Right lobe of liver (tissue), 6 donors: ENCODE measurements at regions not wholly inside any gene's neighbourhood (a gene's known extent, or its start where the extent isn't known, plus 50 kb on each side); places are given as distances from the start of the nearest gene placed in this dataset.
"Not testable (repeated sequence)": the region's sequence is repeated elsewhere in the genome, so short reads cannot be mapped to it uniquely, and the experiment has no call there.

Experiments
- ATAC-seq, 4 donors: fragments of 200-7000 bp; cut with Tn5 transposase; one replicate each; pipeline ENCODE4 v1.9.1; 2020; ENCODE audit warnings: mild to moderate bottlenecking in 4 of 4, moderate library complexity in 4 of 4
- DNase-seq, 3 donors: peaks; one replicate each; pipeline ENCODE4 v3.0.0-alpha.2; 2020
- H3K27ac ChIP-seq, 3 donors: fragments of 200-600 bp; one replicate each; pipeline ENCODE4 v1.8.0; 2022
- H3K27me3 ChIP-seq, 2 donors: fragments of 200-600 bp; one replicate each; pipeline ENCODE4 v1.8.0; 2022
- H3K36me3 ChIP-seq, 4 donors: fragments of 200-600 bp; sonication (generic) in 1 of 4; one replicate each; pipeline versions ENCODE4 v1.5.1 to v1.8.0; 2017 to 2022; ENCODE audit warnings: control low read depth in 1 of 4
- H3K4me1 ChIP-seq, 4 donors: fragments of 200-600 bp; sonication (generic) in 1 of 4; one replicate each; pipeline versions ENCODE4 v1.5.1 to v1.8.0; 2017 to 2022; ENCODE audit warnings: control low read depth in 1 of 4
- H3K4me3 ChIP-seq, 3 donors: fragments of 200-600 bp; one replicate each; pipeline ENCODE4 v1.8.0; 2022
- H3K9me3 ChIP-seq, 4 donors: fragments of 200-600 bp; sonication (generic) in 1 of 4; one replicate each; pipeline versions ENCODE4 v1.5.1 to v1.8.0; 2017 to 2022; ENCODE audit warnings: control low read depth in 1 of 4
- CTCF ChIP-seq, 4 donors: fragments of 200-600 bp in 3 of 4; fragments of 450-650 bp in 1 of 4; IDR thresholded peaks; one replicate each; pipeline versions ENCODE4 v1.5.1 to v1.8.0; 2016 to 2022; ENCODE audit warnings: antibody characterized with exemption in 4 of 4, mild to moderate bottlenecking in 2 of 4
- POLR2A ChIP-seq: fragments of 450-650 bp; IDR thresholded peaks from one replicate; pipeline ENCODE4 v1.6.1; 2017; ENCODE audit warnings: antibody characterized with exemption, mild to moderate bottlenecking
- WGBS: methylation state at CpG from one replicate; pipeline ENCODE4 v1.1.6; 2018; ENCODE audit warnings: low coverage, low lambda C conversion rate; ENCODE audit not compliant: insufficient coverage; ENCODE audit errors: missing lambda C conversion rate; 5-methylcytosine and 5-hydroxymethylcytosine counted together
- intact Hi-C, 2 donors: fragments of 100-400 bp; cut with DNase I; formaldehyde crosslinking; loops; one replicate each; pipeline versions ENCODE4 v1.11.2 to v1.14.1; 2022
- donor health status: DM: no; HTN: yes; CAD: no.
- donor health status: DM: no; HTN: no; CAD: no.
- donor health status: DM: no; HTN: no; CAD: no.
- donor health status: DM: no; HTN: yes; CAD: no.
- donor health status: DM: no; HTN: yes; CAD: no.

- no peak for TF ChIP-seq POLR2A
- TF ChIP-seq CTCF (IDR thresholded peaks at IDR 0.05) = no peak
- DNase-seq (no peak), ATAC-seq (no peak)
- intact Hi-C loops = no loop called here
- H3K27me3 ChIP-seq = no peaks in the 10 kb centered on the region
- no peaks in the 10 kb centered on the region for H3K4me1 ChIP-seq
- 80% methylated on average over 13 of the region's 13 CpGs for WGBS
- H3K9me3 ChIP-seq = no peaks in the 10 kb centered on the region
- H3K27ac ChIP-seq = no peak overlapping the region
- no peak overlapping the region for H3K4me3 ChIP-seq
- H3K36me3 ChIP-seq = no peaks in the 10 kb centered on the region
Observed at GRCh38 chr1:213793482-213794067, 194.2 kb upstream of the PROX1 start.

DNA sequence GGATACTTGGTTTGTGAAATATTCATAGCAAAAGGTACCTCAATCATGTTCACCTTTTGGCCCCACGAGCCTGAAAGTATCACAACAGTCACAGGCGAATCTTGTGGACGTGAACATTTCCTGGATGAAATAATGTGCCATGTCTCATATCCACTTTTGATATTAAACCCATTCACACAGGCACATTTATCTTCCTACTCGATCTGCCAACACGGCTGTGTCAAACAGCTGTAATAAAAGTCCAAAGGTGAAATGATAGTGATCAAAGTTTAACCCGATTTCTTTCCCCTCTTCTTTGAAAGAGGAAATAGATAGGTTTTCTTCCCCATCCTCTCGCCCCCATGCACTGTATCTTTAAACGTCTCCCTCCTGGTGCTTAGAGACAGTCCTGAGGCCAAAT lies 191.2 kb upstream of the PROX1 start:
- H3K36me3 ChIP-seq = no peaks in the 10 kb centered on the region
- WGBS = 58% methylated on average over 8 of the region's 8 CpGs
- no peaks in the 10 kb centered on the region for H3K27me3 ChIP-seq
- H3K27ac ChIP-seq = no peak overlapping the region
- DNase-seq (no peak), ATAC-seq (peak in 3 of 4 donors; percentile 52 to 64 (median 52))
- no peaks in the 10 kb centered on the region for H3K4me1 ChIP-seq
- no peaks in the 10 kb centered on the region for H3K9me3 ChIP-seq
- H3K4me3 ChIP-seq = no peak overlapping the region
- intact Hi-C loops = no loop called here
- TF ChIP-seq POLR2A (no peak), CTCF (IDR thresholded peaks at IDR 0.05) (no peak)

GRCh38 chr1:213808288-213808687 lies 179.5 kb upstream of the PROX1 start:
- H3K27me3 ChIP-seq, H3K27ac ChIP-seq, H3K9me3 ChIP-seq, DNase-seq, intact Hi-C loops, H3K36me3 ChIP-seq, ATAC-seq, H3K4me1 ChIP-seq, H3K4me3 ChIP-seq: not testable (repeated sequence)
- no CpG with 5 or more reads among the region's 7 CpGs for WGBS

- no peak overlapping the region for H3K4me3 ChIP-seq
- no peak overlapping the region for H3K27ac ChIP-seq
- DNase-seq (no peak), ATAC-seq (no peak)
- 61% methylated on average over 3 of the region's 6 CpGs for WGBS
- intact Hi-C loops = no loop called here
- TF ChIP-seq POLR2A (no peak), CTCF (IDR thresholded peaks at IDR 0.05) (no peak)
- peaks cover 0 to 3% (median 0%) of the 10 kb centered on the region in 4 donors for H3K4me1 ChIP-seq
- H3K9me3 ChIP-seq = no peaks in the 10 kb centered on the region
- no peaks in the 10 kb centered on the region for H3K36me3 ChIP-seq
- H3K27me3 ChIP-seq = no peaks in the 10 kb centered on the region
Observed at GRCh38 chr1:213817156-213817555, 170.6 kb upstream of the PROX1 start.

GRCh38 chr1:213820362-213821149 lies 167.2 kb upstream of the PROX1 start:
- 76% methylated on average over 6 of the region's 9 CpGs for WGBS
- ATAC-seq (peak in 3 of 4 donors; percentile 29 to 46 (median 35)), DNase-seq (no peak)
- Histone ChIP-seq H3K4me1 (peaks cover 0 to 3% (median 0%) of the 10 kb centered on the region in 4 donors), H3K4me3 (no peak overlapping the region), H3K27ac (no peak overlapping the region), H3K36me3 (no peaks in the 10 kb centered on the region), H3K27me3 (no peaks in the 10 kb centered on the region), H3K9me3 (no peaks in the 10 kb centered on the region)
- TF ChIP-seq POLR2A (no peak), CTCF (IDR thresholded peaks at IDR 0.05) (no peak)
- intact Hi-C loops = no loop called here
